H1 (cell line): ENCODE measurements at regions not wholly inside any gene's neighbourhood (a gene's known extent, or its start where the extent isn't known, plus 50 kb on each side); places are given as distances from the start of the nearest gene placed in this dataset.

ENCODE experiments used
- CTCF ChIA-PET: fragments of 300-600 bp; sonication (Branson Sonifier 250); formaldehyde crosslinking; loops from one replicate; lab custom pipeline; 2021; ENCODE audit not compliant: partially characterized antibody; lab: Charles Lee
- POLR2A ChIA-PET: fragments of 300-600 bp; sonication (Branson Sonifier 250); formaldehyde crosslinking; loops from one replicate; lab custom pipeline; 2021; ENCODE audit warnings: inconsistent platforms; ENCODE audit not compliant: partially characterized antibody; lab: Charles Lee
- DNase-seq, 2 experiments: peaks; one replicate each; pipeline versions ENCODE4 v3.0.0 to v3.0.0-alpha.2; 2010 to 2022; ENCODE audit warnings: low spot score in 2 of 2, low read depth in 1 of 2, mixed read lengths in 1 of 2
- FAIRE-seq: peaks from 2 replicates; lab custom pipeline; 2011; peaks lifted over from hg19 to GRCh38; lab: Jason Lieb, UNC
- H2AFZ ChIP-seq: 2 replicates; pipeline ENCODE4 v1.8.1; 2012; ENCODE audit warnings: low read length, inconsistent platforms
- H2AK5ac ChIP-seq: 2 replicates; pipeline ENCODE4 v1.6.1; 2013; ENCODE audit warnings: low read depth, low read length
- H2BK120ac ChIP-seq: replicated peaks from 2 replicates; pipeline ENCODE3; 2013; ENCODE audit warnings: low read depth, low read length, inconsistent platforms
- H2BK12ac ChIP-seq: 2 replicates; pipeline ENCODE4 v1.6.1; 2013; ENCODE audit warnings: low read depth, low read length
- H2BK15ac ChIP-seq: 2 replicates; pipeline ENCODE4 v1.6.1; 2013; ENCODE audit warnings: low read length
- H2BK20ac ChIP-seq: 2 replicates; pipeline ENCODE4 v1.6.1; 2013; ENCODE audit warnings: low read length
- H2BK5ac ChIP-seq: 2 replicates; pipeline ENCODE4 v1.6.1; 2013; ENCODE audit warnings: low read depth, low read length
- H3K14ac ChIP-seq: 2 replicates; pipeline ENCODE4 v1.6.1; 2013; ENCODE audit warnings: inconsistent platforms; ENCODE audit not compliant: insufficient read length
- H3K18ac ChIP-seq: 2 replicates; pipeline ENCODE4 v1.6.1; 2013; ENCODE audit warnings: low read length; ENCODE audit errors: extremely low read depth
- H3K23ac ChIP-seq: 2 replicates; pipeline ENCODE4 v1.6.1; 2013; ENCODE audit warnings: inconsistent platforms; ENCODE audit not compliant: insufficient read length
- H3K23me2 ChIP-seq: 2 replicates; pipeline ENCODE4 v1.6.1; 2013; ENCODE audit warnings: low read depth, low read length
- H3K27ac ChIP-seq: 2 replicates; pipeline ENCODE4 v1.6.1; 2011; ENCODE audit warnings: low read depth, low read length, inconsistent platforms
- H3K27me3 ChIP-seq, 4 experiments: replicated peaks in 1 of 4; 1 replicate in 1 of 4; 2 replicates in 3 of 4; pipeline versions ENCODE4 v1.6.1 to v1.8.1; 2011 to 2013; ENCODE audit warnings: low read length in 3 of 4, mild to moderate bottlenecking in 3 of 4, inconsistent platforms in 2 of 4, mixed read lengths in 2 of 4, moderate library complexity in 1 of 4; ENCODE audit not compliant: control insufficient read depth in 3 of 4, insufficient read depth in 3 of 4; ENCODE audit errors: extremely low read depth in 1 of 4
- H3K36me3 ChIP-seq, 4 experiments: 2 replicates each; pipeline versions ENCODE4 v1.6.1 to v1.8.1; 2011 to 2013; ENCODE audit warnings: mild to moderate bottlenecking in 4 of 4, low read length in 3 of 4, moderate library complexity in 2 of 4, control low read depth in 1 of 4, inconsistent platforms in 1 of 4; ENCODE audit not compliant: insufficient read depth in 4 of 4, control insufficient read depth in 2 of 4
- H3K4ac ChIP-seq: replicated peaks from 2 replicates; pipeline ENCODE3; 2013; ENCODE audit warnings: low read length, low read depth, mixed read lengths, inconsistent platforms; ENCODE audit not compliant: insufficient read length
- H3K4me1 ChIP-seq, 4 experiments: replicated peaks in 1 of 4; 1 replicate in 1 of 4; 2 replicates in 3 of 4; pipeline versions ENCODE4 v1.6.1 to v1.8.1; 2011 to 2013; ENCODE audit warnings: low read length in 3 of 4, inconsistent platforms in 2 of 4, mixed read lengths in 1 of 4; ENCODE audit not compliant: insufficient read depth in 4 of 4, control insufficient read depth in 3 of 4
- H3K4me2 ChIP-seq, 2 experiments: 2 replicates each; pipeline versions ENCODE4 v1.6.1 to v1.8.1; 2011 to 2013; ENCODE audit warnings: low read depth in 2 of 2, low read length in 2 of 2, control low read depth in 1 of 2, inconsistent platforms in 1 of 2, mild to moderate bottlenecking in 1 of 2; ENCODE audit not compliant: insufficient read depth in 1 of 2
- H3K4me3 ChIP-seq, 4 experiments: fragments of 200-600, 300-600 bp in 1 of 4; sonication (generic), shearing (Covaris generic), sonication (Bioruptor Twin) in 1 of 4; 2 replicates each; pipeline versions ENCODE4 v1.5.1 to v1.8.1; 2011 to 2016; ENCODE audit warnings: low read length in 4 of 4, low read depth in 3 of 4, control low read depth in 2 of 4, inconsistent platforms in 2 of 4, mild to moderate bottlenecking in 2 of 4, mixed read lengths in 1 of 4, moderate library complexity in 1 of 4; ENCODE audit not compliant: insufficient read depth in 2 of 4; ENCODE audit errors: extremely low read depth in 1 of 4
- H3K56ac ChIP-seq: replicated peaks from 2 replicates; pipeline ENCODE3; 2013; ENCODE audit warnings: low read depth, mild to moderate bottlenecking, mixed read lengths, low read length, inconsistent platforms; ENCODE audit not compliant: insufficient read length
- H3K79me1 ChIP-seq: 2 replicates; pipeline ENCODE4 v1.6.1; 2013; ENCODE audit warnings: low read depth, low read length, control low read depth
- H3K79me2 ChIP-seq, 2 experiments: 2 replicates each; pipeline versions ENCODE4 v1.6.1 to v1.8.1; 2012 to 2013; ENCODE audit warnings: low read length in 2 of 2, mild to moderate bottlenecking in 2 of 2, inconsistent platforms in 1 of 2; ENCODE audit not compliant: insufficient read depth in 2 of 2, control insufficient read depth in 1 of 2
- H3K9ac ChIP-seq, 4 experiments: replicated peaks in 1 of 4; 1 replicate in 1 of 4; 2 replicates in 3 of 4; pipeline versions ENCODE4 v1.6.1 to v1.8.1; 2011 to 2013; ENCODE audit warnings: low read depth in 3 of 4, low read length in 3 of 4, control low read depth in 2 of 4, mild to moderate bottlenecking in 2 of 4, moderate library complexity in 2 of 4, inconsistent platforms in 1 of 4; ENCODE audit errors: extremely low read depth in 1 of 4
- H3K9me3 ChIP-seq, 2 experiments: 2 replicates each; pipeline versions ENCODE4 v1.6.1 to v1.8.1; 2012 to 2013; ENCODE audit warnings: mild to moderate bottlenecking in 2 of 2, moderate library complexity in 2 of 2, control low read depth in 1 of 2, inconsistent platforms in 1 of 2, low read depth in 1 of 2, low read length in 1 of 2, mixed read lengths in 1 of 2; ENCODE audit not compliant: insufficient read depth in 2 of 2
- H4K20me1 ChIP-seq, 2 experiments: replicated peaks in 1 of 2; 2 replicates each; pipeline versions ENCODE3 to v1.8.1; 2011 to 2013; ENCODE audit warnings: inconsistent platforms in 2 of 2, low read length in 2 of 2, mild to moderate bottlenecking in 1 of 2; ENCODE audit not compliant: insufficient read depth in 2 of 2, control insufficient read depth in 1 of 2
- H4K5ac ChIP-seq: 2 replicates; pipeline ENCODE4 v1.6.1; 2013; ENCODE audit warnings: low read length, low read depth, mixed read lengths, inconsistent platforms; ENCODE audit not compliant: insufficient read length
- H4K8ac ChIP-seq: 2 replicates; pipeline ENCODE4 v1.8.0; 2013; ENCODE audit warnings: mild to moderate bottlenecking, moderate library complexity, low read length, inconsistent platforms; ENCODE audit not compliant: insufficient read depth; ENCODE audit errors: extremely low read depth
- H4K91ac ChIP-seq: replicated peaks from 2 replicates; pipeline ENCODE3; 2013; ENCODE audit warnings: low read length, mixed read lengths, inconsistent platforms; ENCODE audit not compliant: insufficient read length
- PHF8 ChIP-seq: fragments of 200-600 bp; sonication (generic); conservative IDR thresholded peaks from 2 replicates; pipeline ENCODE4 v1.7.1; 2012; ENCODE audit warnings: low read depth, mild to moderate bottlenecking, inconsistent platforms, low read length, moderate library complexity
- POLR2AphosphoS5 ChIP-seq: IDR thresholded peaks from 2 replicates; pipeline ENCODE4 v1.6.1; 2011; ENCODE audit warnings: low read depth, low read length
- WGBS, 2 experiments: shearing (Covaris generic) in 1 of 2; methylation state at CpG; one replicate each; pipeline versions ENCODE4 v1.1.6 to v1.1.7; 2013 to 2015; ENCODE audit warnings: low lambda C conversion rate in 2 of 2, mixed read lengths in 2 of 2, inconsistent platforms in 1 of 2, low coverage in 1 of 2, missing lambda C conversion rate in 1 of 2; ENCODE audit not compliant: insufficient replicate concordance in 2 of 2, insufficient coverage in 1 of 2, insufficient read length in 1 of 2; ENCODE audit errors: extremely low coverage in 1 of 2, missing lambda C conversion rate in 1 of 2; 5-methylcytosine and 5-hydroxymethylcytosine counted together

GRCh38 chr21:19405326-19405725 lies 1001.7 kb upstream of the TMPRSS15 start:
- POLR2A ChIA-PET: no interaction called here
- Histone ChIP-seq H3K23ac (no peak overlapping the region), H2BK12ac (no peak overlapping the region), H3K4me2 (no peak overlapping the region), H3K36me3 (no peaks in the 10 kb centered on the region), H2BK120ac (no peak overlapping the region), H3K9ac (no peak overlapping the region), H3K79me2 (no peaks in the 10 kb centered on the region), H3K14ac (no peak overlapping the region), H2BK15ac (no peak overlapping the region), H3K27me3 (no peaks in the 10 kb centered on the region), H3K4me3 (no peak overlapping the region), H3K4me1 (no peaks in the 10 kb centered on the region), H2BK5ac (no peak overlapping the region), H3K23me2 (no peaks in the 10 kb centered on the region; the same call in 1 of the 2 replicates), H3K79me1 (no peaks in the 10 kb centered on the region), H3K9me3 (no peaks in the 10 kb centered on the region), H3K56ac (no peak overlapping the region), H4K20me1 (no peaks in the 10 kb centered on the region), H2AK5ac (no peak overlapping the region), H2BK20ac (no peak overlapping the region), H3K27ac (no peak overlapping the region), H2AFZ (no peak overlapping the region), H4K5ac (no peak overlapping the region), H4K91ac (no peak overlapping the region), H3K4ac (no peak overlapping the region), H4K8ac (no peak overlapping the region), H3K18ac (no peak overlapping the region)
- FAIRE-seq (no peak), DNase-seq (no peak)
- CTCF ChIA-PET: no interaction called here
- WGBS, 2 experiments: 96% methylated on average over 2 of the region's 2 CpGs; no CpG with 5 or more reads in 1 of the 2 experiments
- no peak for TF ChIP-seq POLR2AphosphoS5
- no peak for TF ChIP-seq PHF8
